Heart right ventricle (tissue), 16 donors: ENCODE measurements at regions not wholly inside any gene's neighbourhood (a gene's known extent, or its start where the extent isn't known, plus 50 kb on each side); places are given as distances from the start of the nearest gene placed in this dataset.

Experiments used
- ATAC-seq, 8 donors: fragments of 200-7000 bp; cut with Tn5 transposase; one replicate each; pipeline ENCODE4 v1.9.1; 2020; ENCODE audit warnings: mild to moderate bottlenecking in 8 of 8, moderate library complexity in 8 of 8, moderate number of reproducible peaks in 1 of 8
- DNase-seq, 2 donors: peaks; one replicate each; pipeline ENCODE4 v3.0.0-alpha.2; 2020
- H3K27ac ChIP-seq, 10 donors: fragments of 200-600 bp; sonication (generic) in 2 of 10; one replicate each; pipeline versions ENCODE4 v1.5.0 to v1.8.0; 2020 to 2022; ENCODE audit warnings: mild to moderate bottlenecking in 3 of 10
- H3K27me3 ChIP-seq, 7 donors: fragments of 200-600 bp; one replicate each; pipeline ENCODE4 v1.8.0; 2021 to 2022; ENCODE audit warnings: mild to moderate bottlenecking in 2 of 7
- H3K36me3 ChIP-seq, 9 donors: fragments of 200-600 bp; sonication (generic) in 1 of 9; one replicate each; pipeline versions ENCODE4 v1.5.0 to v1.8.0; 2020 to 2022; ENCODE audit warnings: mild to moderate bottlenecking in 2 of 9
- H3K4me1 ChIP-seq, 9 donors: fragments of 200-600 bp; sonication (generic) in 1 of 9; one replicate each; pipeline versions ENCODE4 v1.5.0 to v1.8.0; 2020 to 2022; ENCODE audit warnings: mild to moderate bottlenecking in 4 of 9
- H3K4me3 ChIP-seq, 10 donors: fragments of 200-600 bp; sonication (generic) in 2 of 10; one replicate each; pipeline versions ENCODE4 v1.5.0 to v1.8.0; 2020 to 2022; ENCODE audit warnings: mild to moderate bottlenecking in 7 of 10, moderate library complexity in 2 of 10
- H3K9me3 ChIP-seq, 11 donors: fragments of 200-600 bp in 10 of 11; sonication (generic) in 2 of 11; one replicate each; pipeline versions ENCODE4 v1.5.0 to v1.8.0; 2013 to 2022; ENCODE audit warnings: mild to moderate bottlenecking in 2 of 11, control low read depth in 1 of 11, moderate library complexity in 1 of 11
- WGBS, 2 donors: extraction: QIAGEN DNeasy Blood & Tissue Kit; methylation state at CpG; one replicate each; pipeline ENCODE4 v1.1.7; 2013; ENCODE audit warnings: inconsistent platforms in 1 of 2; 5-methylcytosine and 5-hydroxymethylcytosine counted together
- intact Hi-C, 10 donors: fragments of 100-400 bp; cut with DNase I; formaldehyde crosslinking; loops; one replicate each; pipeline versions ENCODE4 v1.11.1 to v1.14.2; 2022
- TF ChIP-seq, protein P1 (sequence below), 9 donors: fragments of 200-600 bp; sonication (generic) in 2 of 9; IDR thresholded peaks; one replicate each; pipeline versions ENCODE4 v1.5.0 to v1.8.0; 2021 to 2022; ENCODE audit warnings: antibody characterized with exemption in 9 of 9, mild to moderate bottlenecking in 5 of 9, moderate library complexity in 1 of 9
- donor health status: Arrhythmogenic right ventricular cardiomyopathy.
- donor health status: ischemic (EF 13 %, LVEDD 7.1; RV severe dilation, severe dysfunction).
- donor health status: healthy with polysubstance abuse.
- donor health status: DM: no; HTN: yes; CAD: no.
- donor health status: DM: no; HTN: no; CAD: no.
- donor health status: ischemic (EF 25% LVEDD 6.9; RV normal size, moderate dysfunction).
- donor health status: ischemic (EF 25% LVEDD 5.7; RV mildly dilated, moderate dysfunction).
- donor health status: healthy.
- donor health status: DM: yes; HTN: yes; CAD: no.
- donor health status: Ischemic cardiomyopathy.
- donor health status: ischemic (EF 35%, LVEDD 5.7; RV mildly dilated, moderate dysfunction).
- donor health status: nonischemic (EF 11% LVEDD 7.7; RV severe dilation, severe dysfunction).
- donor health status: DM: yes; HTN: yes; CAD: no.
- donor health status: PGD.
- donor health status: ischemic (EF 29% LVEDD 5.4; RV normal size, mild dysfunction).
- donor health status: nonischemic (EF 23%, LVEDD 6.1; RV moderate dilation, normal function).

DNA sequence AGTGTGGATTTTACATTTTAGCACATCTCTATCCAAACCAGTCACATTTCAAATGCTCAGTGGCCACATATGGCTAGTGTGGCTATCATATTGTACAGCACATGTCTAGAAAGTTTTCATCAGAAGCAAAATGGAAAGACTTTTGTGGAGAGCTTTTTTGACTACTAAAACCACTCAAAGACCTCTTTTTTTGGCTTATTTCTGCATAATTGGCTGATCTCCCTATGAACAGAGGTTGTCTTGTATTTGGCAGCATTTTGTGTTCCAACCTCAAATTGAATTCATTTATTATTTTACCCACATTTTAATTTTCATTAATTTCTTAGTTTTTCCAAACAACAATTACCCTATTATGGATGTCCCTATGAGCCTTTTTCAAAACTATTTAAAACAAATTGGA is 395.7 kb downstream of the TLE1 start:
- H3K36me3 ChIP-seq = no peaks in the 10 kb centered on the region
- H3K27me3 ChIP-seq = no peaks in the 10 kb centered on the region
- H3K9me3 ChIP-seq = peaks cover 0 to 13% (median 0%) of the 10 kb centered on the region in 11 donors
- ATAC-seq (no peak), DNase-seq (no peak)
- TF ChIP-seq, protein P1, sequence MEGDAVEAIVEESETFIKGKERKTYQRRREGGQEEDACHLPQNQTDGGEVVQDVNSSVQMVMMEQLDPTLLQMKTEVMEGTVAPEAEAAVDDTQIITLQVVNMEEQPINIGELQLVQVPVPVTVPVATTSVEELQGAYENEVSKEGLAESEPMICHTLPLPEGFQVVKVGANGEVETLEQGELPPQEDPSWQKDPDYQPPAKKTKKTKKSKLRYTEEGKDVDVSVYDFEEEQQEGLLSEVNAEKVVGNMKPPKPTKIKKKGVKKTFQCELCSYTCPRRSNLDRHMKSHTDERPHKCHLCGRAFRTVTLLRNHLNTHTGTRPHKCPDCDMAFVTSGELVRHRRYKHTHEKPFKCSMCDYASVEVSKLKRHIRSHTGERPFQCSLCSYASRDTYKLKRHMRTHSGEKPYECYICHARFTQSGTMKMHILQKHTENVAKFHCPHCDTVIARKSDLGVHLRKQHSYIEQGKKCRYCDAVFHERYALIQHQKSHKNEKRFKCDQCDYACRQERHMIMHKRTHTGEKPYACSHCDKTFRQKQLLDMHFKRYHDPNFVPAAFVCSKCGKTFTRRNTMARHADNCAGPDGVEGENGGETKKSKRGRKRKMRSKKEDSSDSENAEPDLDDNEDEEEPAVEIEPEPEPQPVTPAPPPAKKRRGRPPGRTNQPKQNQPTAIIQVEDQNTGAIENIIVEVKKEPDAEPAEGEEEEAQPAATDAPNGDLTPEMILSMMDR (IDR thresholded peaks at IDR 0.05) = no peak
- no peak overlapping the region for H3K4me3 ChIP-seq
- intact Hi-C loops = no loop called here
- H3K4me1 ChIP-seq = peaks cover 0 to 4% (median 0%) of the 10 kb centered on the region in 9 donors
- H3K27ac ChIP-seq = no peak overlapping the region

DNA sequence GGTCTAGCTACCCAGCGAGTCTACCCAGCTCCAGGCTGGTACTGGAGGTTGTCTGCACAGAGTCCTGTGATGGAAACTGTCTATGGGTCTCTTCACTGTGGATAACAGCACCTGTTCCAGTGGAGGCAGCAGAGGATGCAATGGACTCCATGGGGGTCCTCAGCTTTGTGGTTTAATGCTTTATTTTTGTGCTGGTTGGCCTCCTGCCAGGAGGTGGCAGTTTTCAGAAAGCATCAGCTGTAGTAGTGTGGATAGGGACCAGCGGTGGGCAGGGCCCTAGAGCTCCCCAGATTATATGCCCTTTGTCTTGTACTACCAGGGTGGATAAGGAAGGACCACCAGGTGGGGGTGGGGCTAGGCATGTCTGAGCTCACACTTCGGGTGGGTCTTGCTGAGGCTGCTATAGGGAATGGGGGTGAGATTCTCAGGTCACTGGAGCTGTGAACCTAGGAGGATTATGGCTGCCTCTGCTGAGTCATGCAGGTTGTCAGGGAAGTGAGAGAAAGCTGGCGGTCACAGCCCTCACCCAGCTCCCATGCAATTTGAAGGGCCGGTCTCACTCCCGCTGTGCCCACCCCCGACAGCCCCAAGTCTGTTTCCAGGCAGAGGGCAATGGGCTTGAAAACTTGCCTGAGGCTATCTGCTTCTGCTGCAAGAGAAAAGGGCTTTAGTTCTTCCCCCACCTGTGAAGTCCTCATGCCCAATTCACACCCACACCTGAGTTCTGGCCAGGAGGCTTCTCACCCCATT is 397.1 kb downstream of the TLE1 start:
- Histone ChIP-seq H3K27ac (no peak overlapping the region), H3K9me3 (peaks cover 0 to 13% (median 0%) of the 10 kb centered on the region in 11 donors), H3K4me1 (peaks cover 0 to 4% (median 0%) of the 10 kb centered on the region in 9 donors), H3K36me3 (no peaks in the 10 kb centered on the region), H3K4me3 (no peak overlapping the region), H3K27me3 (no peaks in the 10 kb centered on the region)
- WGBS, 2 donors = 83 to 87% methylated on average over 7 of the region's 7 CpGs
- no peak for DNase-seq
- ATAC-seq = no peak
- intact Hi-C loops = no loop called here
- TF ChIP-seq, protein P1 (IDR thresholded peaks at IDR 0.05) = no peak

DNA sequence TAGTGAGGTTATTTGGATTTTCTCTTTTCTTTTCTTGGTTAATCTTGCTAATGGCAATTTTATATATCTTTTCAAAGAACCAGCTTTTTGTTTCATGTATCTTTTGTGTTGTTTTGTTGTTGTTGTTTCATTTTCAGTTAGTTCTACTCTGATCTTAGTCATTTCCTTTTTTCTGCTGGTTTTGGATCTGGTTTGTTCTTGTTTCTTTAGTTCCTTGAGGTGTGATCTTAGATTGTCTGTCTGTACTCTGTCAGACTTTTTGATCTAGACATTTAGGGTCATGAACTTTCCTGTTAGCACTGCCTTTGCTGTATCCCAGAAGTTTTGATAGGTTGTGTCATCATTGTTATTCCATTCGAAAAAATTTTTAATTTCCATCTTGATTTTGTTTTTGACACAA is 399.7 kb downstream of the TLE1 start:
- ATAC-seq (no peak), DNase-seq (no peak)
- intact Hi-C loops = no loop called here
- no peak overlapping the region for H3K4me3 ChIP-seq
- 84 to 90% methylated on average over 1 of the region's 1 CpG for WGBS, 2 donors
- no peaks in the 10 kb centered on the region for H3K36me3 ChIP-seq
- H3K27me3 ChIP-seq = no peaks in the 10 kb centered on the region
- H3K27ac ChIP-seq = no peak overlapping the region
- TF ChIP-seq, protein P1 (IDR thresholded peaks at IDR 0.05) = no peak
- peaks cover 0 to 13% (median 0%) of the 10 kb centered on the region in 11 donors for H3K9me3 ChIP-seq
- peaks cover 0 to 4% (median 0%) of the 10 kb centered on the region in 9 donors for H3K4me1 ChIP-seq

DNA sequence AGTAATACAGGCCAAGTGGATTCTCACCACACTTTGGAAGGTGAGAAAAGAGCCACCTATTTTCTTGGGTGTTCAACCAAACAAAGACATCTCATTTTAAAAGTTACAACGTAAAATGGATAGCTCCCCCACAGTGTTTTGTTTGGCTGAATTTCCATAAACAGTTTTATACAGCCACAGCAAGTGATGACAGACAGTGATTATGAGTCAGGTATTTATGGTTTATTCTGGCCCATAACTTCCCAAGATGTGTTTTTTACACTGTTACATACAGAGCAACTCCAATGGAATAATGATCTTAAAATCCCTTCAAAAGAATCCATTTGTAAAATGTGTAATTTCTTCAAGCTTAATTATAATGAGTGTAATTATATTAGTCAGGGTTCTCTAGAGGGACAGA is 421.3 kb downstream of the TLE1 start:
- peaks cover 0 to 24% (median 0%) of the 10 kb centered on the region in 11 donors for H3K9me3 ChIP-seq
- H3K36me3 ChIP-seq = no peaks in the 10 kb centered on the region
- H3K4me1 ChIP-seq = peaks cover 0 to 22% (median 9%) of the 10 kb centered on the region in 9 donors
- DNase-seq = no peak
- H3K4me3 ChIP-seq = no peak overlapping the region
- WGBS, 2 donors = 73 to 84% methylated on average over 1 of the region's 1 CpG
- H3K27ac ChIP-seq = no peak overlapping the region
- TF ChIP-seq, protein P1 (IDR thresholded peaks at IDR 0.05) = no peak
- no peaks in the 10 kb centered on the region for H3K27me3 ChIP-seq
- intact Hi-C loops = no loop called here
- no peak for ATAC-seq
